ENCODE measurements at regions not wholly inside any gene's neighbourhood (a gene's known extent, or its start where the extent isn't known, plus 50 kb on each side); places are given as distances from the start of the nearest gene placed in this dataset.

- H3K9me2 ChIP-seq (replicated peaks; ENCODE audit: low read length), result no peaks in the 10 kb centered on the region
- H3F3A ChIP-seq (ENCODE audit: low read length, unreplicated experiment), result peaks cover 12% of the 10 kb centered on the region
- H3K4me2 ChIP-seq (ENCODE audit: low read length), result peak overlapping the region; percentile 66
- no peaks in the 10 kb centered on the region for H3K79me2 ChIP-seq (ENCODE audit: low read length)
- H3K9ac ChIP-seq (ENCODE audit: low read length), result peak overlapping the region; percentile 91
- no peaks in the 10 kb centered on the region for H3K27me3 ChIP-seq (ENCODE audit: low read length)
- no peaks in the 10 kb centered on the region for H3K36me3 ChIP-seq (ENCODE audit: low read depth, low read length)
- peaks cover 44% of the 10 kb centered on the region for H3K4me1 ChIP-seq (ENCODE audit: insufficient read depth, low read length)
- BruUV-seq (replicated peaks), result TSS peak; percentile 85
- H3K27ac ChIP-seq (ENCODE audit: low read length), result peak overlapping the region; percentile 98
- TF ChIP-seq EZH2phosphoT487 (IDR thresholded peaks at IDR 0.05; ENCODE audit: borderline replicate concordance, low read length) (no peak), EZH2 (IDR thresholded peaks at IDR 0.05; ENCODE audit: low read length, unreplicated experiment) (no peak)
- TF ChIP-seq, protein P1, sequence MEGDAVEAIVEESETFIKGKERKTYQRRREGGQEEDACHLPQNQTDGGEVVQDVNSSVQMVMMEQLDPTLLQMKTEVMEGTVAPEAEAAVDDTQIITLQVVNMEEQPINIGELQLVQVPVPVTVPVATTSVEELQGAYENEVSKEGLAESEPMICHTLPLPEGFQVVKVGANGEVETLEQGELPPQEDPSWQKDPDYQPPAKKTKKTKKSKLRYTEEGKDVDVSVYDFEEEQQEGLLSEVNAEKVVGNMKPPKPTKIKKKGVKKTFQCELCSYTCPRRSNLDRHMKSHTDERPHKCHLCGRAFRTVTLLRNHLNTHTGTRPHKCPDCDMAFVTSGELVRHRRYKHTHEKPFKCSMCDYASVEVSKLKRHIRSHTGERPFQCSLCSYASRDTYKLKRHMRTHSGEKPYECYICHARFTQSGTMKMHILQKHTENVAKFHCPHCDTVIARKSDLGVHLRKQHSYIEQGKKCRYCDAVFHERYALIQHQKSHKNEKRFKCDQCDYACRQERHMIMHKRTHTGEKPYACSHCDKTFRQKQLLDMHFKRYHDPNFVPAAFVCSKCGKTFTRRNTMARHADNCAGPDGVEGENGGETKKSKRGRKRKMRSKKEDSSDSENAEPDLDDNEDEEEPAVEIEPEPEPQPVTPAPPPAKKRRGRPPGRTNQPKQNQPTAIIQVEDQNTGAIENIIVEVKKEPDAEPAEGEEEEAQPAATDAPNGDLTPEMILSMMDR (conservative IDR thresholded peaks at IDR 0.05; ENCODE audit: low read depth, low read length), result no peak
- H3K4me3 ChIP-seq (ENCODE audit: low read length), result peak overlapping the region; percentile 38
- intact Hi-C loops (cut with micrococcal nuclease), result loop anchor here (1.0 to 10.0 kb wide), 8 partner anchors 49 to 1015 kb away; no protein-coding TSS in a partner anchor
- no peak overlapping the region for H2AFZ ChIP-seq (ENCODE audit: low read length)
- CTCF ChIA-PET, result no interaction called here
- POLR2A ChIA-PET (ENCODE audit: unreplicated experiment), result interaction anchor here (0.5 to 0.6 kb wide), 4 partner anchors 24 to 652 kb away, joined by 3 to 4 read pairs (median 3); no protein-coding TSS in a partner anchor
- H4K20me1 ChIP-seq (ENCODE audit: low read length), result no peaks in the 10 kb centered on the region
- DNase-seq (peak; percentile 99), ATAC-seq (peak; percentile 77)
- H3K9me3 ChIP-seq (ENCODE audit: low read length), result no peaks in the 10 kb centered on the region
Measured at GRCh38 chr1:221439747-221440501, 302.0 kb downstream of the DUSP10 start.

DNA sequence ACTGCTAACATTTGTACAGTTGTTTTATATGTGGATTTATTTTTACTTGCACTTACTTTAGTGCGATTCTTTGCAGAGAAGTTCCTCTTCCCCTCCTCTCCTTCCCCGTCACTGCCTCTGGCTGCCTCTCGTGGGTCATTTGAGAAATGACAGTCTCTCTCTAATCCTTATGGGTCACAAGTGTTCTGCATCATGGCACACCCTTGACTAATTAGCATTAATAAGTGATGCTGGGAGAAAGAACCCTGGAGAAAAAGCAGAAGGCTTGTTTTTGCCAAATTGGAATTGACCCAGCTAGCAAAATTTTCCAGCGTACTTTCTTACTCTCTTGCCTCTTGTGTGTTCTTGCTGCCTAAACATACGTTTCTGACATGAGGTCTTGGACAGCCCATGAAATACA, 301.2 kb downstream of the DUSP10 start:
- no peaks in the 10 kb centered on the region for H3K9me3 ChIP-seq (ENCODE audit: low read length)
- no peaks in the 10 kb centered on the region for H3K9me2 ChIP-seq (replicated peaks; ENCODE audit: low read length)
- DNase-seq (peak; percentile 4), ATAC-seq (no peak)
- no peaks in the 10 kb centered on the region for H3K27me3 ChIP-seq (ENCODE audit: low read length)
- H3K9ac ChIP-seq (ENCODE audit: low read length), result peak overlapping the region; percentile 91
- peak overlapping the region; percentile 66 for H3K4me2 ChIP-seq (ENCODE audit: low read length)
- intact Hi-C loops (cut with micrococcal nuclease), result loop anchor here (1.0 to 10.0 kb wide), 4 partner anchors 48 to 1014 kb away; no protein-coding TSS in a partner anchor
- H3F3A ChIP-seq (ENCODE audit: low read length, unreplicated experiment), result peaks cover 12% of the 10 kb centered on the region
- no peak for TF ChIP-seq EZH2phosphoT487 (IDR thresholded peaks at IDR 0.05; ENCODE audit: borderline replicate concordance, low read length)
- TF ChIP-seq, protein P1 (conservative IDR thresholded peaks at IDR 0.05; ENCODE audit: low read depth, low read length), result 0 out of 2 replicates have a peak, but pooled peaks have one; percentile 14
- H2AFZ ChIP-seq (ENCODE audit: low read length), result no peak overlapping the region
- H3K4me1 ChIP-seq (ENCODE audit: insufficient read depth, low read length), result peaks cover 44% of the 10 kb centered on the region
- no peaks in the 10 kb centered on the region for H4K20me1 ChIP-seq (ENCODE audit: low read length)
- H3K27ac ChIP-seq (ENCODE audit: low read length), result peak overlapping the region; percentile 98
- H3K36me3 ChIP-seq (ENCODE audit: low read depth, low read length), result no peaks in the 10 kb centered on the region
- CTCF ChIA-PET, result no interaction called here
- POLR2A ChIA-PET (ENCODE audit: unreplicated experiment), result interaction anchor here (0.5 to 0.6 kb wide), 3 partner anchors 23 to 653 kb away, joined by 3 to 4 read pairs (median 3); no protein-coding TSS in a partner anchor
- H3K79me2 ChIP-seq (ENCODE audit: low read length), result no peaks in the 10 kb centered on the region
- no TSS peak for BruUV-seq (replicated peaks)
- peak overlapping the region; percentile 38; the same call in 1 of the 2 replicates for H3K4me3 ChIP-seq (ENCODE audit: low read length)

DNA sequence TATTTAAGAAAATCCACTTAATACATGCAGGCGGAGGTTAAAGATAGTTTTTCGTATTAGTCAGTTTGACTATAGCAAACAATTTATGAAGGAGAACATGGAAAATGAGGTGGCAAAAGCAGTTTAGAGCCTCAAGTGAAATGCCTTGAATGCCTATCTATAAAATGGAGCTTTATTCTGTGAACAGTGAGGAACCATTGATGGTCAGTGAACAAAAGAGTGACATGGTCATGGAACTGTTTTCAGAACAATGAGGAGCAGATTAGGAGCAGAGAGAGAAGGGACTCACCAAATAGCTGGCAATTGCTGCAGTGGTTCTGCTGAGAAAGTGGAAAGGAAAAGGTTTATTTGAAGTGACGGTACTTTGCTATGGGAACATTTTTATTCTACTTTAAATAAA, 299.8 kb downstream of the DUSP10 start:
- Histone ChIP-seq H3K4me3 (ENCODE audit: low read length) (no peak overlapping the region), H3K4me2 (ENCODE audit: low read length) (no peak overlapping the region), H2AFZ (ENCODE audit: low read length) (no peak overlapping the region), H3K27ac (ENCODE audit: low read length) (no peak overlapping the region), H3F3A (ENCODE audit: low read length, unreplicated experiment) (peaks cover 12% of the 10 kb centered on the region), H3K9me2 (replicated peaks; ENCODE audit: low read length) (no peaks in the 10 kb centered on the region), H3K9ac (ENCODE audit: low read length) (no peak overlapping the region), H3K27me3 (ENCODE audit: low read length) (no peaks in the 10 kb centered on the region), H3K79me2 (ENCODE audit: low read length) (no peaks in the 10 kb centered on the region), H3K4me1 (ENCODE audit: insufficient read depth, low read length) (peaks cover 44% of the 10 kb centered on the region), H4K20me1 (ENCODE audit: low read length) (no peaks in the 10 kb centered on the region), H3K36me3 (ENCODE audit: low read depth, low read length) (no peaks in the 10 kb centered on the region), H3K9me3 (ENCODE audit: low read length) (no peaks in the 10 kb centered on the region)
- ATAC-seq (no peak), DNase-seq (no peak)
- POLR2A ChIA-PET (ENCODE audit: unreplicated experiment), result no interaction called here
- no TSS peak for BruUV-seq (replicated peaks)
- intact Hi-C loops (cut with micrococcal nuclease), result loop anchor here (10.0 kb wide), 1 partner anchor 1013 kb away; no protein-coding TSS in a partner anchor
- TF ChIP-seq EZH2 (IDR thresholded peaks at IDR 0.05; ENCODE audit: low read length, unreplicated experiment) (no peak), EZH2phosphoT487 (IDR thresholded peaks at IDR 0.05; ENCODE audit: borderline replicate concordance, low read length) (no peak)
- TF ChIP-seq, protein P1 (conservative IDR thresholded peaks at IDR 0.05; ENCODE audit: low read depth, low read length), result no peak
- CTCF ChIA-PET, result no interaction called here

Measured in PC-3 (cell line).